Activated CD4-positive, alpha-beta T cell treated with anti-CD3 and anti-CD28 coated beads, Interleukin-2, amount 50 U/mL, for 1 hour (primary cell): ENCODE measurements at regions not wholly inside any gene's neighbourhood (a gene's known extent, or its start where the extent isn't known, plus 50 kb on each side); places are given as distances from the start of the nearest gene placed in this dataset.

Experiments
- DNase-seq: peaks from one replicate; pipeline ENCODE4 v3.0.0-alpha.2; 2020

DNA sequence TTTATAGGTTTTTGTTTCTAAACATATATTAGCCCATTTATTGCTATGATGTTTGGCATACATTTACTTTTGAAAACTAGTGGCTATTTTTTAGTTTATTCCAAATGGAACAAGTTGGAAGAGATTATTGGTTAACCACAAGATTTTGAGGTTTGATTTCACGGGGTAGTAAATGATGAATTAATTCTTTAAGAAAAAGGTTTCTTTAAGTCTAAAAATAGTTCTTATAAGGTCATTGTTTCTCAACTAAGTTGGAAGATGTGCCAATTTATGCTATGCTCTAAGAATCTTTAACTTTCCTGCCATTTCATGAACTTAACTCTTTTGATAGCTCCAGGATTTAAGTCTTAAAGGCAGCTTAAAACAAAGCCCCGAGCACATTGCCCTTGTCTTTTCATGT is 183.8 kb downstream of the LMO4 start:
- DNase-seq = no peak

DNA sequence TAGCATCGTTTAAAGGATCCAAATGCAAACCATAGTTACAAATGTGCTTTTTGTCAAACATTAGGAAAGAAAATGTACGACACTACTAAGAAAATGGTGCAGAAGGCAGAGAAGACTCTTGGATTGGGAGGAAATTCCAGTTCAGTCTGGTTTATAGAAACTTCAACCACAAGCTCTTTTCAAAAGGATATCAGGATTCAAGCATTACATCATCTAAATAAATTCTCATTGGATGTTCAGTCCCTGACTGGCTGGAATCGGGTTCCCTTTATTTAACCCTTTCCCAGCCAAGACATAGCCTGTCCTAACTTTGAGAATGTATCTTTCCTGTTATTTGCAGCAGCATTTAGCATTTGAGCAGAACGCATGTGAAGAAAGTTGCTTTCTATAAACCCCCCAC is 184.6 kb downstream of the LMO4 start:
- DNase-seq = no peak

DNA sequence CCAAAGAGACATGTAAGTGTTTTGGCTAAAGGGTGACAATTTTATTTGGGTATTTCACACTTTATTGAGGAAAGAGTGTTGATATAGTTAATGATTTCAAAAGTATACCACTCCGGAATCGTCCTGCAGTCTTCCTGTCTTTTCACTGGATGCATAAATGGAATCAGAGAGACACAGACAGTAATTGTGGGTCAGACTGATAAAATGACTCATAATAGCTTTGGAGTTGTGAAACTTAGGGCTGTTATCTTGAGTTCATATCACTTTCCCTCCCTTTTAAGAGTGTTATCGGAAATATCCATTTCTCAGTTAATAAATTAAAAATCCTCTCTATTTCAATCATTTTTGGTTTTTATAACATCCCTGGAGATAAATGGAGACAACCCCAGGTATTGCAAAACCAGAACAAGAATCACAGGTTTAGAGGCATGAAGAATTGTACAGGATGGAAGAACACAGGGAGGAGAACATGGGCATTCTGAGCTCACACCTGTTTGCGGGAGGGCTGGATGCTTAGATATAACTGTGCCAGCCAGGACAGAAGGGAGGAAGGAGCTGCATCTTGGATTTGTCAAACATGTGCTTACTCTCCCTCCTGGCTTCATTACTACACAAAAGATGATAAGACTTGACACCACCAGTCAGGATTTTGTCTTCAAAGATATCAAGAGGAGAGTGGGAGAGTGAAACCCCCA is 185.4 kb downstream of the LMO4 start:
- no peak for DNase-seq

DNA sequence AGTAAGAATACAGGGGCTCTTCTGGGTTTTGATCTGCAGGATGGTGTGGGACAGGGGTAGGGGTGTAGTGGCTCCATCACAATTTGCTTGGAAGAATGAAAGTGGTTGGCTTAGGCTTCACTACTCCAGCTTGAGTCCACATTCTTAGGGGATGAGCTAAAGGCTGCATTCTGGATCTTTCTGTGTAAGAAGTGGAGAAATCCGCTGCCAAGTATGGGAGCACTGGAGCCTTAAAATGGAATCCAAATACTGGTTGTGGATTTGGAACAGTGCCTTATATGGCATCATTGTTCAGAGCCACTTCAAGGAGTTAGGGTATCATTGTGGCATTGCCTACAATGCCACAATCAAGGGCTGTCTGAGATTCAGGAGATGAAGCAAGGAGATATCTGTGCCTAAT is 187.1 kb downstream of the LMO4 start:
- DNase-seq = no peak

DNA sequence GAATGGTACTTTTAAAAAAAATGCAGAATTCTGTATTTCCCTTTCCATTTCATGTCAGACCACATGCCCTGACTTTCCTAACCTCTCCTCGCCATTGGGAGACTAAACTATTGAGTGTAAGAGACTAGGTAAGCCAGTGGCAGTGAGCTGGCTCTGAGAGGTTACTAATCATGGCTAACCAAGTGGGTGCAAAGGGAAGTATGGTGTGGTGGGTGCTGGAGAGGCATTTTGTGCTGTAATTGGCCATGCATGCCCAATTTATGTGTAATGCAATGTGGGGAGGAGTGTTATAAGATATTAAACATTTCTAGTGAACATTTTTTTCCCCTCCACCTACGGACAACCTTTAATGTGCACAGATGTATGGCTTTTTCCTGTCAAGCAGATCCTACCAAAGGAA is 190.1 kb downstream of the LMO4 start:
- no peak for DNase-seq

DNA sequence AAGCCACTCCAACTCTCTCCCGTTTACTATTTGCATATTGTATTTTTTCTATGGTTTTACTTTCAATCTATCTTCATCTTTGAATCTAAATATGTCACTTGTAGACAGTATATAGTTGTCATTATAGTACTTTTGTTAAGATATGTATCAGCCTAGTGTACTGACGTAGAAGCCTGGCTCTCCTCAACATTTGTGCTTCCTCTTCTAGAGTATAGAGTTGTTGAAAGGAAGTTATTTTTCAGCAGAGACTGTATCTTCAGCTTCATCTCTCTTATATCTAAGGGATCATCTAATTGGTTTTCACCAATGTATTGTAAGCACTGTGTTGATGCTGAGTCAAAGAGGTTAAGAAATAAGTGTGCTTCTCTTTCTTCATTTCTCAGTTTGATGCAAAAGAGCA is 192.8 kb downstream of the LMO4 start:
- DNase-seq = no peak

DNA sequence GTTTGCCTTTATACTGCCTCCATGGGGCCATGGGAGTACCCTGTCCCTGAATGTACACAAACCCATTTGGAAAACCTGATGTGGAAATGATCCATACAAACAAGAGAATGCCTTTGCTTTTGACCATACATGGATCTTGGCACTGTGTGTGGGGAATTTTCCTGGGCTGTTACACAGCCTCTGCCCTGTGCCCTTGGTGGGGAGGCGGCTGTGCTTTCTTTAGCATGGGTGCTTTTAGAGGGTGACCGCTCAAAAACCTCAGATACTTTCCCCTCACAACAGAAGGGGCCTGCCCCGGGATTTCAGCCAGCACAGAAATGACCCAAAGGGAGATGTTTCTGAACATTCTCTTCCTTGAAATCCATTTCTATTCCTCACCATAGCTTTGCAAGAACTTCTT is 194.8 kb downstream of the LMO4 start:
- DNase-seq = no peak

DNA sequence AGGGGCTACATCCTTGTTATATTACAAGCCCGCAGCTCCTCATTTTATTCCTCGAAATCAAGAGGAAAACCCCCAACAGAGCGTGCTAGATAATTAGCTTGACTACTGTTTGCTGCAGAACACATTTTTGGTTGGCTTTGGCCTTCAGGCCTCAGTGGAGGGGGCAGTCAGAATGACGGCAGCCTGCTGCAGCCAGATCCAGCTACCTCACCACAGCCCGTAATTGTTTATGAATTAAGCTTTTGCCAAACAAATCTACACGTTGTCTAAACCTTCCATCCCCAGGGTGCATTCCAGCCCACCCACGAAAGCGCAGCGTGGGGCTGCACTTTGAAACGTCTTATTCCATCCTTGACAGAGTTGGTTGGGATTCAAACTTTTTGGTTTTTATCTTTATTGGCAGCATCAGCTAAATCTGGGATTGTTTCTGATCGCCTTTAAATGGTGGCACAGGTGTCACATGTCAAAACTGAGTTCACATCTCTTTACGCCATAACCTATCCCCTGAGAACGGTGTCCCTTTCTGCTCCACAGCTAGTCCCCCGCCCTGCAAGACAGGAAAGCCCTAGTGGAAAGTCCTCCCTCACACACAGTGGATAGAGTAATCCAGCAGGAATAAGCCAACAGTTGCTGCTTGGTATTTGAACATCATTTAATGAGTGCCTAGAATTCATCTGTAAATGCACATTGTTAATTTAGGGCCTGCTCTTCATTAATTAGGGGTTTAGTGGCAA is 195.5 kb downstream of the LMO4 start:
- DNase-seq = no peak

DNA sequence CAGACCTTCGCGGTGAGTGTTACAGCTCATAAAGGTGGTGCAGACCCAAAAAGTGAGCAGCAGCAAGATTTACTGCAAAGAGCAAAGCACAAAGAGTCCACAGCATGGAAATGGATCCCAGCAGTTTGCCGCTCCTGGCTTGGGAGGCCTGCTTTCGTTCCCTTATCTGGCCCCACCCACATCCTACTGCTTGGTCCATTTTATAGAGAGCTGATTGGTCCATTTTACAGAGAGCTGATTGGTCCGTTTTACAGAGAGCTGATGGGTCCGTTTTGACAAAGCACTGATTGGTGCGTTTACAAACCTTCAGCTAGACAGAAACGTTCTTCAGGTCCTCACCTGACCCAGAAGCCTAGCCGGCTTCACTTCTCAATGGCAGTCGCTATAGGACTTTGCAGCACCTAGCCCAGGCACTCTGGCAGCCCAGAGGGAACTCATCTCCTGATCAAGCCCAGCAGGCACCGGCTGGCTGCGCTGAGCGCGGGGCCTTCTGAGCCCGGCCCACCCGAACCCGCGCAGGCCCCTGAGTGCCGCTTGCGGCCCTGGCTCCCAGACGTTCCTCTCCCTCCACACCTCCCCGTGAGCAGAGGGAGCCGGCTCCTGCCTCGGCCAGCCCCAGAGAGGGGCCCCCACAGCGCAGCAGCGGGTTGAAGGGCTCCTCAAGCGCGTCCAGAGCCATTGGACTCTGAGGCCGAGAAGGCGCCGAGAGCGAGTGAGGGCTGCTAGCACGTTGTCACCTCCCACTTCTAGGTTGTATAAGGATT is 200.3 kb downstream of the LMO4 start:
- DNase-seq = no peak

DNA sequence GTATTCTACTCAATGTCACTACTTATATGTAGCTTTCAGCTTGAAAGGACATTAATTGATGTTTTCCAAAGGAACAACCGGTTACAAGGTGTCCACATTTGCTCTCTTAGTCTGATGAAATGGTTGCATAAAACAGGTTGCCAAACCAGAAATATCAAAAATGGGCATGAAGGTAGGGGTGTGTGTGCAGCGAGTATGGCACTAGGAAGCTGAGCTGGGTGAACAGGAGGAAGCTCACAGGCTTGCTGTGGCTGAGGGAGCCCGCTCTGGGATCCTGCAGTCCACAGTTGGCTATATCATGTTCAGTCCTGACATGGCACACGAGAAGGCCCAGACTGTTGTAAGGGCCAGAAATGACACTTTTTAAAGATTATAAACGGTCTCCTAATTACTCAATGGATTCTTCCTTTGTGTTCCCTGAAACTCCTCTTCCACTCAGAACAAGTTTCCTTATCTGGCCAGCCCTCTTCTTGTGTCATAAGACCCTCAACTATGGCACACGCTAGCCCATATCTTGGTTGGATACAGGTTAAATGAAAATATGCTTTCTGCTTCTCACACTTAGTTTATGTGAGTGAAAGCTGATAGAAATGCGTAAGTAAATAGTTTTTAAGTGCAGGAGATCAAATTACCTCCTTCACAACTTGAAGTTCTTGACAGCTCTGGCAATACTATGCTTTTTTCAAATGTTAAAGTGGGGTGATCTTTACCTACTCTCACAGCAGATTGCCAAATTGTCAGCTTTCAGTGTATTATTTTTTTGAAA is 201.5 kb downstream of the LMO4 start:
- no peak for DNase-seq

DNA sequence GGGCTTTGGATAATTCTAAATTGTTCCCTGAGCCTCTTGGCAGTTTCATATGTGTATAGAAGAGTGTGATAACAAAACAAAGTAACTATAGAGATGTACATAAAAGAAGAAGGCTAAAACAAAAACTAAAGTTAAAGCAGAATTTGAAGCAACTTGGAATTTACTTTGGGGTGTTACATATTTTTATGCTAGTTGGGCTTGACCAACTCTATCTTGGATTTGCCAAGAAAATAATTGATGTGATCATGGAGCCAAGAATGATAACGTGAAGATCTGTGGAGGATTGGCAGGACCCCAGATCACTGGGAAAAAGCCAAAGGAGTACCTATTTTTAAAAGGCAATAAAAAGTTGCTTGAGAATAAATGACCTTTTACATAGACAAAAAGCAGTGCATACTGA is 206.9 kb downstream of the LMO4 start:
- no peak for DNase-seq

DNA sequence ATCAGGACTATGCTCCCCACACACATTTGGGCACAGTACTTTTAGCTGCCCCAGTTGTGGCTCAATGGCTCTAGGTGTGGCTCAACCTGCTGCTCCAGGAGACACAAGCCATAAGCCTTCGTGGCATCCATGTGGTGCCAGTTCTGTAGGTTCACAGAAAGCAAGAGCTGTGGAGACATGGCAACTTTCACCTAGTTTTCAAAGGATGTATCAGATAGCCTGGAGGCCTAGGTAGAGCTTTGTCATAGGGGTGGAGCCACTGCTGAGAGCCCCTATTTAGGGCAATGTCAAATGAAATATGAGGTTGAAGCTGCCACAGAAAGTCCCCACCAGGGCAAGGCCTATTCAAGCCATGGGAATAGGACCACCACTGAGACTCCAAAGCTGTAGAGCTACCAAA is 210.5 kb downstream of the LMO4 start:
- no peak for DNase-seq

DNA sequence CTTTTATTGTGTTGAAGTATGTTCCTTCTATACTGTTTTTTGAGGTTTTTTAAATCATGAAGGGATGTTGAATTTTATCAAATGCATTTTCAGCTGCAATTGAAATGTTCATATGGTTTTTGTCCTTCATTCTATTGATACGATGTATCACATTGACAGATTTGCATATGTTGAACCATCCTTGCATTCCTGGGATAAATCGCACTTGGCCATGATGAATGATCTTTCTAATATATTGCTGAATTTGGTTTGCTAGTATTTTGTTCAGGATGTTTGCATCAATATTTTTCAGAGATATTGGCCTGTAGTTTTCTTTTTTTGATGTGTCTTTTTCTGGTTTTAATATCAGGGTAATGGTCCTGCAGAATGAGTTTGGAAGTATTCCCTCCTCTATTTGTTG is 214.0 kb downstream of the LMO4 start:
- no peak for DNase-seq

DNA sequence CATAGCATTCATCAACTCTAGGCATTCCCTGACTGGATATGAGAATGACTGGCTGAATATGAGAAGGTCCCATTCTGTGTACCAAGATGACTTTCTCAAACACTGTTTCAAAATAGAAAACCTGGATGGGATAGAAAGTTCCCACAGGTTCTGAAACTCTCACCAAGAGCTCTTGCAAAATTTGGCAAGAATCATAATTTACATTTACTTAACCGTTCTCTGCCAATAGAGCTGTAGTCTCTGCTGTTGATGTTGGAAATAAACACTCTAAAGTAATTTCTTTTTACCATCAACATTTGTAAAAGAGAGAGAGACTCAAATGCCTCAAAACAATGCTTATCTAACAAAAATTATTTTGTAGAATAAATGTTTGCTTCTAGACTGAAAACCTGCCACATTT is 221.1 kb downstream of the LMO4 start:
- no peak for DNase-seq

DNA sequence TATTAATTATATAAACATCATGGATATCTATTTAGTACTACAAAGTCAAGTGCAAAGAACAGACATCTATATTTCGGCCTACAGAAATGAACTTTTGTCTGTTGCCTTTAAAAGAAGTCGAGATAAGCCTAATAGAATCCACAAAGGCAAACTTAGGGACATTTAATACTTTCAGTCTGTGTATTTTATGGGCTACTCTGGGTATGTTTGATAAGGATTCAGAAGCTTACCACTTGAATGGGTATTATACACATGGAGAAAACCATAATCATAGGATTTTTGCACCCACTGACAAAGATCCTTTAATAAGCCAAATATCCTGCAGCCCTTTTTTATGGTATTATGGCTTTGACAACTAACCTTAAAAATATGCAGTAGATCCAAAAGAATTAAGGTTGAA is 224.8 kb downstream of the LMO4 start:
- no peak for DNase-seq

DNA sequence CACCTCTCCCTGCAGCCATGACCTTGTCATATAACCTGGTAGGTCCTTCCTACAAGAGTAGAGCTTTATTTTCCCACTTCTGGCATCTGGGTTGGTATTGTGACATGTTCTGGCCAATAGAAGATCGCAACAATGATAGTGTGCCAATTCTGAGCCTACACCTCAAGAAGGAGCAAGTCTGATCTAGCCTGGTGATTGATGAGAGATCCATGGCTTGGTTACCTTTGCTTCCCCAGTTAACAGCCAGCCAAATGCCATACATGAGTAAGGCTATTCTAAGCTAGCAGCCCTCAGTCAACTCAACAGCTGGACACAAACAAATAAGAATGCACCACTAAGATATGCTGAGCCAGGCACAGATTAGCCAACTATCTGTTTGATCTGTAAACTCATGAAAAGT is 226.7 kb downstream of the LMO4 start:
- no peak for DNase-seq

DNA sequence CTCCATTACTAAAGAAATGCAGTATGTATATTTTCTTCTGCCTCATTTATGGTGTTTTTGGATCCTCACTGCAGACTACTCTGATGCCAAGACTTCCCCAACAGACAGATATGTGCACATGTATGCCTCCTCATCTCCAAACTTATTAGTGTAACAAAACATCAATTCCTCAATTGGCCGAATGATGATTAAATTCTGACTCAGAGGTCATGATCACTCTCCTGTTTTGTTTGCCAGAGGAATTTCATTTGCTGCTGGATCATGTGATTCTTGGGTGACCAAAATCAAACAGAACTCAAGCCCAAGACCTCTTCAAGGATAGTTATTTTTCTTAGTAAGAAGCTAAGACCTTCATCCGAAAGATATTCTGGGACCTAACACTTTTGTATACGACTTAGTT is 227.6 kb downstream of the LMO4 start:
- DNase-seq = no peak

DNA sequence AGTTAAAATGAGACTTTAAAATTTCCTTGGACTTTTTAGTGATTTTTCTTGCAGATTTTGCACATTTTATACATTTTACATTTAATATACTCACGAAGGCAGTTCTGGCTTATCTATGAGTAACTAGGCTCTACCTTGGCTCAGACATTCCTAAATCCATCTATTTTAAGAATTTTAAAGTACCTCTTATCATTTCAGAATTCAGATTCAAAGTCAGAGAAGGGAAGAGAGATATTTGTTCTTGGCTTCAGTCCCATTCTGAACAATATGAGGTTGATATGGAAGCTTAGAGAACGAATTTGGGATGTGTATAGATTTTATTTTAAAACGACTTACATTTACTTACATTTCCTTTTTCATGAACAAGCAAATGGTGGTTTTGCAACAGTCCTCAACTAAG is 230.2 kb downstream of the LMO4 start:
- no peak for DNase-seq

DNA sequence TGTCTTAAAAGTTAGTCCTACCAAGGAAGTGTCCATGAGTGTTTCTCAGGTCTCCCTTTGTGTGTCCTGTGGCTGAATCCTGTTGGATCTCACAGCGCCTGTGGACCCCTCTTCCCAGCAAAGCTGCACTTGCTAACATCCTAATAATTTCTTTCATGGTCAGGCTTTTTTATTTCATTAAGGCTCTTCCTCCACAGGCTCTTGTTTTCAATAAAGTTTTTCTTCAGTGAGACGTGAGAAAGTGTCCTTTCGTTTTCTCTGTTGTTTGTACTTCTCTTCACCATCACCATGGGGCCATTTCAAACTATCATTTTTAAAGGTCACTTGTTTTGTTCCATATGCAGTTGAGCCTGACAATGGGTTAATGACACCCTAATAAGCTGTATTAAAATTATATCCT is 231.5 kb downstream of the LMO4 start:
- no peak for DNase-seq

DNA sequence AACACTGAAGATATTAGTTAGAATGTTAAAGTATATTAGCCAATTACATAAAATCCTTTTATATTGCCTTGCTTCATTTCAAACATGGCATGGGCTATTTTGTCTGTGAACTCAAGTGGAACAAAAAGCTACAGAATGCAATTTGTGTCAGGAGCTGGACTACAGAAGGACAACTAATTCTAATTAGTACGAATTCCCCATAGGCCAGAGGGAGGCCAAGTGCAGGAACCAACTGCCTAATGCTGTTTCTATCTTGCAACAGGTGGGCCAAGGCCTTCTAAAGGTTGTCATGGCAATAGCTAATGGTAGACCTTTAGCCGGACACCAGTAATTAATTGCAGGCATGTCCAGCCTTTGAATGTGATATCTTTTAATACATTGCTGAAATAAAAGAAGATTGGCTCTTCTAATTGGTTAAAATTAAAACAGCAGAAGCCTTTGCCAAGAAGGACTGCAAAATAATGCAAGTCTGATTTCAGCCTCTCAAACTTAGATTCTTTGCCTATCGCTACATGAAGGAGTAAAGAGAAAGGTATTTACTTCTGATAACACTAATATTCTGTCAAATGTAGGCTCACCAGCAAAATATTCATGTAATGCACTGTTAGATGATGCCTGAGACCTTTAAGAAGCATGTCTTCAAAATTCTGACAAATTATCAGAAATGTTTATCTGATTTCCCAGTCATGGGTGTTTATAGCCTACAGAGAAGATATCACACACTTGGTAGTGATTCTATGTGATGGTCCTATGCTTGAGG is 232.1 kb downstream of the LMO4 start:
- no peak for DNase-seq

DNA sequence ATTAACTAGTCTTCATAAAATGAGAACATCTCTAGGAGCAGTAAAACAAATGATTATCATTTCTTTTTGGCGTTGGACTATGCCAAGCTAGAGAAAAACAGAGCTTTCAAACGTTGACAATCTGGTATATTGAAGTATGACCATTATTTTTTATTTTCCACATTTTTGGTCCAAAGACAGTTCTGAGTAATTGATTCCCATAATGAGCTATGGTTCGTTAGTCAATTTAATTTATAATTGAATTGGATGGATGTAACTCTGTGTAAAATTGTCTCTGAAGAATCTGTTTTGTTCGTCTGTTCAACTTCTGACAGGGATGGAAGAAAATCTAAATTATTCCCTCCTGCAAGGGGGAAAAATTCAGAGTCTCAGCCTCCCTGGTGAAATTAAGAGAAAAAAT is 234.5 kb downstream of the LMO4 start:
- no peak for DNase-seq

DNA sequence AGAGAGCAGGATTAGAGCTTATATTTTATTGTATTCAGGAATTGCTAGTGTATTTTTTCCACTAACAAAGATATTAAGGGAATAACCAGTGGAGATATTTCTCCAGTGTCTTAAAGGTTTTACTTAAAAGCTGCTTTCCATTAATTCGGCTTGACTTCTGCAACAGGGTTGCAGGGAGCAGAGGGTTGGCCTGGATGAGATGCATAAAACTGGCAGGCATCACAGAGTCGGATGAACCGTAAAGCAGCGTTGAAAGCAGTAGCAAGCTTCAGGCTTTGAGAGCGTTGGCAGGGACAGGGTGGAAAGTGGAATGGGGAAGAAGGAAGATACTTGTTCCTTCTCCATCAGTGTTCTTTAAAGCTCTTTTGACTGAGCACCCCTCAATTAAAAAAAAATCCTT is 237.2 kb downstream of the LMO4 start:
- DNase-seq = no peak

DNA sequence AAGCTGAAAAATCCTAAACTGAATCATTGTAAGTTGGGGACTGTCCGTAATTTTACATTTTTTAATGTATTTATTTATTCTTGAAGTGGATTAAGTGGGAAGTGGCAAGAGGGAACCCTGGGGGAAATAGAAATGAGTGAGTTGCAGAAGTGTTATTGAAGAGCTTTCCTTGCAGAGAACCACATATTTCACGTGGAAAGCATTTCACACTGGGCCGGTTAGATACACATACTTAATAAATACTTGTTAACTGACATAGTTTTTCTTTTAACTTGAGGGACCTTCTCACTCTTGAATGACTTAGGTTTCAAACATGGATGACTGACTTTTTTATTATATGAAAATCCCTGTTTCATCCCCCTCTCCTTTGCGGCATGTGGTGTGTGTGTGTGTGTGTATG is 239.3 kb downstream of the LMO4 start:
- no peak for DNase-seq
